Thyroid gland (tissue), 4 donors: ENCODE measurements at regions not wholly inside any gene's neighbourhood (a gene's known extent, or its start where the extent isn't known, plus 50 kb on each side); places are given as distances from the start of the nearest gene placed in this dataset.

Experiments
- DNase-seq, 2 donors: peaks; one replicate each; pipeline ENCODE4 v3.0.0-alpha.2; 2019
- H3K27ac ChIP-seq, 3 donors: fragments of 200-600 bp; sonication (generic); 1 replicate in 2 of 3; 2 replicates in 1 of 3; pipeline ENCODE4 v1.5.1; 2016 to 2019; ENCODE audit warnings: mild to moderate bottlenecking in 1 of 3, moderate library complexity in 1 of 3
- H3K27me3 ChIP-seq: fragments of 200-600 bp; sonication (generic); one replicate; pipeline ENCODE4 v1.5.1; 2019
- H3K36me3 ChIP-seq, 2 donors: fragments of 200-600 bp; sonication (generic); one replicate each; pipeline ENCODE4 v1.5.1; 2016 to 2019
- H3K4me1 ChIP-seq, 2 donors: fragments of 200-600 bp; sonication (generic); one replicate each; pipeline ENCODE4 v1.5.1; 2017 to 2019
- H3K4me3 ChIP-seq, 3 donors: fragments of 200-600 bp; sonication (generic); replicated peaks in 1 of 3; 1 replicate in 2 of 3; 2 replicates in 1 of 3; pipeline ENCODE4 v1.5.1; 2016; ENCODE audit warnings: mild to moderate bottlenecking in 1 of 3
- H3K9me3 ChIP-seq: fragments of 200-600 bp; sonication (generic); one replicate; pipeline ENCODE4 v1.5.1; 2017
- POLR2A ChIP-seq, 2 donors: fragments of 450-650 bp; IDR thresholded peaks; one replicate each; pipeline ENCODE4 v1.6.1; 2017; ENCODE audit warnings: antibody characterized with exemption in 2 of 2, mild to moderate bottlenecking in 2 of 2, moderate library complexity in 1 of 2
- WGBS, 2 donors: methylation state at CpG; one replicate each; pipeline ENCODE4 v1.1.5; 2017; 5-methylcytosine and 5-hydroxymethylcytosine counted together
- intact Hi-C: fragments of 100-400 bp; cut with DNase I; formaldehyde crosslinking; loops from one replicate; pipeline ENCODE4 v1.15.1; 2023
- TF ChIP-seq, protein P1 (sequence below), 6 experiments: fragments of 200-600 bp in 3 of 6; fragments of 450-650 bp in 3 of 6; sonication (generic) in 3 of 6; IDR thresholded peaks; one replicate each; pipeline ENCODE4 v1.5.1; 2016 to 2019; ENCODE audit warnings: antibody characterized with exemption in 6 of 6, mild to moderate bottlenecking in 2 of 6, inconsistent platforms in 1 of 6, moderate library complexity in 1 of 6

DNA sequence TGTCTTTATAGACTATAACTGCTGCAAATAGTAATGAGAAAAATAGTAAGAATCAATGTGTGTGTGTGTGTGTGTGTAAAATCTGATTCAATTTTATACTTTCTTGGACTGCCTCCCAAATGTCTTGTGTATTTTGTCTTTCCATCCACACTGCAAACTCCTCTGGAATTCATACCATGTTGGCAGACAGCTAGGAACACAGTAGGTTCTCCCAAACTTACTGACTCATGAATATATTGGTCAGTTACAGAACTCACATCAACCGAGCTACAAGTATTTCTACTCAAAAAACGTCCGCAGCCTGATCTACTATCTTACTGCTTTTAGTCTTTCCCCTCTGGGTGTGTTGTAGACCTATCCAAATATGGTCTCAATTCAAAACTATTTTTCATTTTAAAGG, 542.7 kb upstream of the PSMD7 start:
- intact Hi-C loops: no loop called here
- no peaks in the 10 kb centered on the region for H3K36me3 ChIP-seq
- DNase-seq: no peak
- no peaks in the 10 kb centered on the region for H3K9me3 ChIP-seq
- H3K27ac ChIP-seq: no peak overlapping the region
- TF ChIP-seq, protein P1, sequence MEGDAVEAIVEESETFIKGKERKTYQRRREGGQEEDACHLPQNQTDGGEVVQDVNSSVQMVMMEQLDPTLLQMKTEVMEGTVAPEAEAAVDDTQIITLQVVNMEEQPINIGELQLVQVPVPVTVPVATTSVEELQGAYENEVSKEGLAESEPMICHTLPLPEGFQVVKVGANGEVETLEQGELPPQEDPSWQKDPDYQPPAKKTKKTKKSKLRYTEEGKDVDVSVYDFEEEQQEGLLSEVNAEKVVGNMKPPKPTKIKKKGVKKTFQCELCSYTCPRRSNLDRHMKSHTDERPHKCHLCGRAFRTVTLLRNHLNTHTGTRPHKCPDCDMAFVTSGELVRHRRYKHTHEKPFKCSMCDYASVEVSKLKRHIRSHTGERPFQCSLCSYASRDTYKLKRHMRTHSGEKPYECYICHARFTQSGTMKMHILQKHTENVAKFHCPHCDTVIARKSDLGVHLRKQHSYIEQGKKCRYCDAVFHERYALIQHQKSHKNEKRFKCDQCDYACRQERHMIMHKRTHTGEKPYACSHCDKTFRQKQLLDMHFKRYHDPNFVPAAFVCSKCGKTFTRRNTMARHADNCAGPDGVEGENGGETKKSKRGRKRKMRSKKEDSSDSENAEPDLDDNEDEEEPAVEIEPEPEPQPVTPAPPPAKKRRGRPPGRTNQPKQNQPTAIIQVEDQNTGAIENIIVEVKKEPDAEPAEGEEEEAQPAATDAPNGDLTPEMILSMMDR (IDR thresholded peaks at IDR 0.05): no peak
- TF ChIP-seq POLR2A (IDR thresholded peaks at IDR 0.05): no peak
- no peak overlapping the region for H3K4me3 ChIP-seq
- no peaks in the 10 kb centered on the region for H3K4me1 ChIP-seq
- WGBS, 2 donors: 71 to 79% methylated on average over 3 of the region's 3 CpGs
- no peaks in the 10 kb centered on the region for H3K27me3 ChIP-seq

DNA sequence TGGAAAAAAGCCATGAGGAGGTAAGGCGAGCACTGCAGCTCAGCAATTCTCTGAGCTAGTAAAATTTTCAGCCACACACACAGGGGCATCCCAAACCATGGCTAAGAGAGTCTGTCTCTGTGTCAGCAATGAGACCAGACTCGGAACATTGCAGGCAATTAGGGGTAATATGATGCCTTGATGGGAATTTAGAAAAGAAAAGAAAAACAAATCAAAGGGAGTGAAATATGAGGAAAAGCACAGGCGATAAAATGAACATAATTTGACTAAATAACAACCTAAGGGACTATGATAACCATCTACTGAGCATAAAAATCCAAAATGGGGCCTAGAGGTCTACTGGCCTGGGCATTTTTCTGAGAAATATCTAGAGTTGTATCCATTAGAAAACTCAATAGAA, 546.0 kb upstream of the PSMD7 start:
- H3K9me3 ChIP-seq: no peaks in the 10 kb centered on the region
- intact Hi-C loops: no loop called here
- DNase-seq: no peak

DNA sequence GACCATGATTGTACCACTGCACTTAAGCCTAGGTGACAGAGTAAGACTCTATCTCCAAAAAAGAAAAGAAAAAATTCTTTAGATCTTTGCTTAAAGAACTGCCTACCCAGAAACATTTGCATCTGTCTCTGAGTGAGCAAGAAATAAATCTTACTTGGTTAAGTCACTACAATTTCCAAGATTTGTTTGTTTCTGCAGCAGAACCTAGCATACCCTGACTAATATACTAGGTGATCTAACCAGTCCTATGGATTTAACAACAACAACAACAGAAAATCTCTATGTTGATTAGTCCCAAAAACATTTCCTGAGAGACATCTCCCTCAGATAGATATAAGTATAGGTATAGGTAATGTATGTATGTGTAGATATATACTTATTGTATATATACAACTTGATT, 549.3 kb upstream of the PSMD7 start:
- no peak for DNase-seq
- no peaks in the 10 kb centered on the region for H3K27me3 ChIP-seq
- intact Hi-C loops: no loop called here
- TF ChIP-seq, protein P1 (IDR thresholded peaks at IDR 0.05): no peak
- TF ChIP-seq POLR2A (IDR thresholded peaks at IDR 0.05): no peak
- no peak overlapping the region for H3K4me3 ChIP-seq
- no peak overlapping the region for H3K27ac ChIP-seq
- no peaks in the 10 kb centered on the region for H3K9me3 ChIP-seq
- no peaks in the 10 kb centered on the region for H3K36me3 ChIP-seq
- no peaks in the 10 kb centered on the region for H3K4me1 ChIP-seq

More for the DNA sequence above, 546.0 kb upstream of the PSMD7 start:
- WGBS, 2 donors: 71 to 74% methylated on average over 3 of the region's 3 CpGs
- TF ChIP-seq POLR2A (IDR thresholded peaks at IDR 0.05): no peak
- TF ChIP-seq, protein P1 (IDR thresholded peaks at IDR 0.05): no peak
- no peak overlapping the region for H3K4me3 ChIP-seq
- H3K36me3 ChIP-seq: no peaks in the 10 kb centered on the region
- no peaks in the 10 kb centered on the region for H3K27me3 ChIP-seq
- no peak overlapping the region for H3K27ac ChIP-seq
- no peaks in the 10 kb centered on the region for H3K4me1 ChIP-seq

DNA sequence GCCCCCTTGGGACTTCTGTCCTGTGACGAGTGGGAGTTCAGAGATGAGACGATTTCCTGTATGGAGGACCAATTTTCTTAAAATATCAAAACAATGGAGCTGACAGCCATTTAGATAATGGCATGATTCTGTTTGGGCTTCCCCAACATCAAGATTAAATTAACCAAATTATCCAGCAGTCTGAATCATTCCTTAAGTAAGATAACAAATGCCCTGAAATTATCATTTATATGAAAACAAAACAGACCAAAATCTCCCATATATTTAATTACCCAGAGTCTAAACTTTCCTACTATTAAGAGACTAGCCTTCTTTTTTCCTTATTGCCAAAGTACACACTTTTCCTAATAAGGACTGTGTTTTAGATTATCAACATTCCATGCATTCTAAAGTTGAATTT, 550.1 kb upstream of the PSMD7 start:
- TF ChIP-seq POLR2A (IDR thresholded peaks at IDR 0.05): no peak
- TF ChIP-seq, protein P1 (IDR thresholded peaks at IDR 0.05): no peak
- WGBS, 2 donors: 77 to 85% methylated on average over 2 of the region's 2 CpGs
- no peaks in the 10 kb centered on the region for H3K4me1 ChIP-seq
- no peak for DNase-seq
- H3K36me3 ChIP-seq: no peaks in the 10 kb centered on the region
- H3K27me3 ChIP-seq: no peaks in the 10 kb centered on the region
- intact Hi-C loops: no loop called here
- no peak overlapping the region for H3K4me3 ChIP-seq
- no peaks in the 10 kb centered on the region for H3K9me3 ChIP-seq
- no peak overlapping the region for H3K27ac ChIP-seq

DNA sequence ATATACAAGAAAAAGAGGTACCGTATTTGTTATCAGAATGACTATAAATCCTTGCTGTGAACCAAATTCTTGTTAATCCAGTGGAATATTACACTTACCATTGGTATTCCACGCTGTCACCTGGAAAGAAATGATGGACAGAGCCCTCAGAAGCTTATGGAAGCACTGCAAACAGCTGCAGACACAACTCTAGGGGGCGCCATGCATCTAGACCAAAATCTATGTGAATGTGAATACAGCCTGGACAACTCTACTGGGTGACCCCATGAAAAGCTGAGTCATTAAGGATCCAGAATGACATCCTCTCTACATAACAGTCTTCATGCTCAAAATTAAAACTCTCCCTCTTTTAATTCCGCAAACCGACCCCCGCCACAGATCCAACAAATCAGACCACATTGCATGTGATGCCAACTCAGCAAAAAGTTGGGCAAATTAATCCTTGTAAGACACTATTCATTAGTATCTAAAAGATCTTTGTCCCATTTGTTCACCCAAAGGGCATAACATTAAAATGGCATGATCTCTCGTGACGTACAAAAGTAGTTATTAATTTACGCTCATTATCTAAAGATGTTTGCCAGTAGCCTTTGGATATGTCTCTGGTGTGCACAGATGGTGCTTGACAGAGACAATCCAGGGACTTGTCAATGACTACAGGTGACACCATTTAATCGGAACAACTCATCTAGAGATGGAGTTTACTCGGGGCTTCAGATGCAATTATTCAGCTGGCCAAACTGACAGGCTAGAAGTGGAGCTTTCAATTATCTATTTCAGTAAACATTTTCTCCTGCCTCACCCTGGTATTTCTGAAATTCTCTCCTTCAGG, 552.7 kb upstream of the PSMD7 start:
- H3K4me1 ChIP-seq: no peaks in the 10 kb centered on the region
- no peak overlapping the region for H3K4me3 ChIP-seq
- intact Hi-C loops: no loop called here
- DNase-seq: no peak
- no peaks in the 10 kb centered on the region for H3K27me3 ChIP-seq
- whole genome bisulfite sequencing, 2 donors: 91% methylated on average over 11 of the region's 11 CpGs
- H3K9me3 ChIP-seq: no peaks in the 10 kb centered on the region
- TF ChIP-seq, protein P1 (IDR thresholded peaks at IDR 0.05): no peak
- TF ChIP-seq POLR2A (IDR thresholded peaks at IDR 0.05): no peak
- no peak overlapping the region for H3K27ac ChIP-seq
- no peaks in the 10 kb centered on the region for H3K36me3 ChIP-seq
